ENCODE measurements at regions not wholly inside any gene's neighbourhood (a gene's known extent, or its start where the extent isn't known, plus 50 kb on each side); places are given as distances from the start of the nearest gene placed in this dataset.

- no peak for DNase-seq (ENCODE audit: low read depth in 4 of 4, low spot score in 3 of 4)
These were observed 367.8 kb upstream of the RASGEF1B start for GRCh38 chr4:81839347-81840042.

GRCh38 chr4:81838586-81838985, 366.9 kb upstream of the RASGEF1B start:
- DNase-seq (ENCODE audit: low read depth in 4 of 4, low spot score in 3 of 4) = no peak

DNA sequence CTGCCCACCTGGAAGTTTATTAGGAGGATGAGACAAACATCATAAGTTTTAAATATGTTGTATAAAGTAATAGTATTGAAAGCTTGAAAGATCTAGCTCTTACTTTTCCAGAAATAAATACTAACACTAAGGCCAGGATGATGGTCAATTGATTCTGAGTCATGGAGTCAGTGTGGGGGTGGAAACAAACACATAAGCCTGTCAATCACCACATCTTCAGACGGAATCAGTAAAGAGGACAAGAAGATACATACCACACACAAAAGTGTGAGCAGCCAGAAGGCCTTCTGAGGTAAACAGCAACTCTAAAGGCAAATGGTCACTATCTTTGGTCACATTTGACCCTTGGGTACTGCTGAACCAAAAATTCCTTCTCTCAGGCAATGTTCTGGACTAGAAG, 365.0 kb upstream of the RASGEF1B start:
- DNase-seq (ENCODE audit: low read depth in 4 of 4, low spot score in 3 of 4) = no peak

- no peak for DNase-seq (ENCODE audit: low read depth in 4 of 4, low spot score in 3 of 4)
These were observed 361.9 kb upstream of the RASGEF1B start for GRCh38 chr4:81833576-81833975.

DNA sequence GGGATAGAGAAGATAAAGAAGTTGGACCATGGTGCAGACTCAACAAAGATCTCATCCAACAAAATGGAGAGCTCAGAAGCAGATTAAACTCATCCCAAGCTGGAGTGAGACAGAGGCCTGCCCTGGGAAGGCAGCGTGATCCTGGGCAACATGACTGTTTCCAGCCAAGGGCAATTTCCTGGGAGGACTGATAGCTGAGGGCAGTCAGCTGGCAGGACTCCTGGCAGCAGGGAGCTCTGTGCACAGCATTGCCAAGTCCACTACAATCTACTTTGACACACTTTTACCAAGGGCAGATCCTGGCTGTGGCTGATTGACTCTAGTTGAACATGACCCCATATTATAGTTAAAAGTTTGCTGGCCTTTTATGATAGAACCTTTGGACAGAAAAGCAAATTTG, 357.3 kb upstream of the RASGEF1B start:
- no peak for DNase-seq (ENCODE audit: low read depth in 4 of 4, low spot score in 3 of 4)

- no peak for DNase-seq (ENCODE audit: low read depth in 4 of 4, low spot score in 3 of 4)
These were observed 356.0 kb upstream of the RASGEF1B start for GRCh38 chr4:81827577-81828202.

GRCh38 chr4:81826817-81827424, 355.2 kb upstream of the RASGEF1B start:
- DNase-seq (ENCODE audit: low read depth in 4 of 4, low spot score in 3 of 4) = no peak

GRCh38 chr4:81826335-81826734, 354.6 kb upstream of the RASGEF1B start:
- DNase-seq (ENCODE audit: low read depth in 4 of 4, low spot score in 3 of 4) = no peak

GRCh38 chr4:81818385-81818920, 346.7 kb upstream of the RASGEF1B start:
- no peak for DNase-seq (ENCODE audit: low read depth in 4 of 4, low spot score in 3 of 4)

DNA sequence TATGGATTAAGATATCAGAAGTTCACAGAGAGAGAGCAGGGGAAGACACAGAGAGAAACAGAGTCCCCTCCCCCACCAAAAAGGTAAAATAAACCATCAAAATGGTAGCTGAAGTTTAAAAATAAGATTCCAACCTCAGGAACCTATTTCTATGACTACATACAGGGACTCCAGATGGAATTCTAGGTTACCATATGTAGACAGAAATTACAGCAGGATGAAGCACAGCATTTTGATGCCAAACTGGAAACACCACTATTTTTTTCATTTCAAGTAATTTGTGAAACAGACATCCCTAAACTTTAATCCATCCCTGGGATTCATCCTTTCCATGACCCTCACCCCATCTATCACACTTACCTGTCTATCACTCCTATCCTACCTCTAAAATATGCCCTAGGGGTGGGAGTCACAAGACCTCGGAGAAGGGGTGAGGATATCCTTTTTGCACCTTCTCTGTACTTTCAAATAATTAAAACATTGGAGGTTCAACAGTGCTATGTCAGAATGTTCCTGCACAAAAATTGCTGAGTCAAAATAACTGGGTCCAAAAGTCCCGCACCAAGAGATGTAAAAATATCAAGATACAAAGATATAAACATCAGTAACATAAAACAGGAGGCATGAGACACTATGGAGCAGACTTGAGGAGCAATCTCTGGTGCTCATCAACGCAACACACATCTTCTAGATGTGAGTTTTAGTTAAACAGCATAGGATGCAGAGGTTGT, 344.5 kb upstream of the RASGEF1B start:
- DNase-seq (ENCODE audit: low read depth in 4 of 4, low spot score in 3 of 4) = no peak

GRCh38 chr4:81814987-81815541, 343.4 kb upstream of the RASGEF1B start:
- DNase-seq (ENCODE audit: low read depth in 4 of 4, low spot score in 3 of 4) = no peak

DNA sequence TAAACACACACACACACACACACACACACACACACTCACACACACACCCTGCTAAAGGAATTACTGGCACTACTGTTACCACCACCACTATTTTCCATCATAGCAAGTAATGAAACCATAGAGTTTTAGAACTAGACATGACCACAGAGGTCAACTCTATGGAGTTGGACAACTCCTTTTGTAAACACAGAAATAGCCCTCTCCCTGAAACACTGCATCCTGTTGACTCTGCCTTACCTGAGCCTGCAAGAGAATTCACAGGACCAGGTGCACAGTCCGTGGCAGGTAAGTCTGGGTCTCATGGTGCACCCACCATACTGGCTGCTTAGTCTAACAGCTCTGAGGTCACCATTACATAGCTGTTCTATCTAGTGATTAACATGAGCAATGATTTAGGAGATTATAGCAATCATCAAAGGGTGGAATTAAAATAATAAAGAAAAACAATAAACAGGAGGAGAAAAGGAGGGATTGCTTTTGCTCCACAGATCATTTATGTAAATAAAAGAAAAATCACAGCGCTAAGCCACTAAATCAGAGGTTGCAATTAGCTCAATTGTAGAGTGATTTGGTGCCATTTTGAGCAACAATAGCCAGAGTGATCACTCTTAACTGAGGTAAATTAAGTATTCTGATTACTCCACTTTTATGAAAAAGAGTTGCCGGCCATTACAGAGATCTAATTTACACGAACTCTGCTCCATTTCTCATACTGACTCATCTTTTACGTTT, 340.0 kb upstream of the RASGEF1B start:
- DNase-seq (ENCODE audit: low read depth in 4 of 4, low spot score in 3 of 4) = no peak

GRCh38 chr4:81808011-81808672, 336.4 kb upstream of the RASGEF1B start:
- DNase-seq (ENCODE audit: low read depth in 4 of 4, low spot score in 3 of 4) = no peak

- DNase-seq (ENCODE audit: low read depth in 4 of 4, low spot score in 3 of 4) = no peak
These were observed 335.7 kb upstream of the RASGEF1B start for GRCh38 chr4:81807386-81807785.

- DNase-seq (ENCODE audit: low read depth in 4 of 4, low spot score in 3 of 4) = no peak
These were observed 334.8 kb upstream of the RASGEF1B start for GRCh38 chr4:81806485-81806884.

- no peak for DNase-seq (ENCODE audit: low read depth in 4 of 4, low spot score in 3 of 4)
These were observed 333.1 kb upstream of the RASGEF1B start for GRCh38 chr4:81804849-81805248.

- no peak for DNase-seq (ENCODE audit: low read depth in 4 of 4, low spot score in 3 of 4)
These were observed 330.7 kb upstream of the RASGEF1B start for GRCh38 chr4:81802285-81802846.

DNA sequence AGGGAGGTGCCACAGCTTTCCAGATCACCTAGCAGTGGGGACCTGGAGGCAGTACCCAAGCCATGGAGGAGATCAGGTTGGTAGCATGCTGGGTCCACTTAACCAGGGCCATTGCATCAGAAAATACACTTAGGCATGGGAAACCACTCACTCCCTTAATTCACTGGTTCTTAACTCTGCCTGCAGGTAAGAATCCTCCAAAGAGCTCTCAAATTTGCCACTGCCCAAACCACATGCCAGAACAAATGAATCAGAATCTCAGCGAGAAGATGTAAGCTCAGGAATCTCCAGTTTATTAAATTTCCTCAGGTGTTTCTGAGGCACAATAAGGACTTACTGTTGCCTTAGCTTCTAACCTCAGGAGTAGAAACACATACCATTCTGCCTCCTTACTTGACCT, 327.7 kb upstream of the RASGEF1B start:
- DNase-seq (ENCODE audit: low read depth in 4 of 4, low spot score in 3 of 4) = no peak

DNA sequence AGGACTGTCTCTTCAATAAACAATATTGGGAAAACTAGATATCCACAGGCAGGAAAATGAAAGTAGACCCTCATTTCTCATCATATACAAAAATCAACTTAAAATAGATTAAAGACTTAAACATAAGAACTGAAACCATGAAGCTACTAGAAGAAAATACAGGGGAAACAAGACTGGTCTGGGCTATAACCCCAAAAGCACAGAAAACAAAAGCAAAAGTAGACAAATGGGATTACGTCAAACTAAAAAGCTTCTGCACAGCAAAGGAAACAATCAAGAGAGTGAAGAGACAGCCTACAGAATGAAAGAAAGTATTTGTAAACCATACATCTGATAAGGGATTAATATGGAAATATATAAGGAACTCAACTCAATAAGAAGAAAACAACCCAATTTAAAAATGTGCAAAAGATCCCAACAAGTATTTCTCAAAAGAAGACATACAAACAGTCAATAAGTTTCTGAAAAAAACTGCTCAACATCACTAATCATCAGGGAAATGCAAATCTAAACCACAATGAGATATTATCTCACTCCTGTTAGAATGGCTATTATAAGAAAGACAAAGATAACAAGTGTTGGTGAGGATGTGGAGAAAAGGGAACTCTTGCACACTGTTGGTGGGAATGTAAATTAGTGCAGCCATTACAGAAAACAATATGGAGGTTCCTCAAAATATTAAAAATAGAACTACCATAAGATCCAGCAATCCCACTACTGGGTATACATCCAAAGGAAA, 325.3 kb upstream of the RASGEF1B start:
- no peak for DNase-seq (ENCODE audit: low read depth in 4 of 4, low spot score in 3 of 4)

Data from left renal pelvis (tissue), 4 donors.